H1 (cell line): ENCODE measurements at regions not wholly inside any gene's neighbourhood (a gene's known extent, or its start where the extent isn't known, plus 50 kb on each side); places are given as distances from the start of the nearest gene placed in this dataset.

ENCODE experiments used
- CTCF ChIA-PET: fragments of 300-600 bp; sonication (Branson Sonifier 250); formaldehyde crosslinking; loops from one replicate; lab custom pipeline; 2021; ENCODE audit not compliant: partially characterized antibody; lab: Charles Lee
- POLR2A ChIA-PET: fragments of 300-600 bp; sonication (Branson Sonifier 250); formaldehyde crosslinking; loops from one replicate; lab custom pipeline; 2021; ENCODE audit warnings: inconsistent platforms; ENCODE audit not compliant: partially characterized antibody; lab: Charles Lee
- DNase-seq, 2 experiments: peaks; one replicate each; pipeline versions ENCODE4 v3.0.0 to v3.0.0-alpha.2; 2010 to 2022; ENCODE audit warnings: low spot score in 2 of 2, low read depth in 1 of 2, mixed read lengths in 1 of 2
- FAIRE-seq: peaks from 2 replicates; lab custom pipeline; 2011; peaks lifted over from hg19 to GRCh38; lab: Jason Lieb, UNC
- H2AFZ ChIP-seq: 2 replicates; pipeline ENCODE4 v1.8.1; 2012; ENCODE audit warnings: low read length, inconsistent platforms
- H2AK5ac ChIP-seq: 2 replicates; pipeline ENCODE4 v1.6.1; 2013; ENCODE audit warnings: low read depth, low read length
- H2BK120ac ChIP-seq: replicated peaks from 2 replicates; pipeline ENCODE3; 2013; ENCODE audit warnings: low read depth, low read length, inconsistent platforms
- H2BK12ac ChIP-seq: 2 replicates; pipeline ENCODE4 v1.6.1; 2013; ENCODE audit warnings: low read depth, low read length
- H2BK15ac ChIP-seq: 2 replicates; pipeline ENCODE4 v1.6.1; 2013; ENCODE audit warnings: low read length
- H2BK20ac ChIP-seq: 2 replicates; pipeline ENCODE4 v1.6.1; 2013; ENCODE audit warnings: low read length
- H2BK5ac ChIP-seq: 2 replicates; pipeline ENCODE4 v1.6.1; 2013; ENCODE audit warnings: low read depth, low read length
- H3K14ac ChIP-seq: 2 replicates; pipeline ENCODE4 v1.6.1; 2013; ENCODE audit warnings: inconsistent platforms; ENCODE audit not compliant: insufficient read length
- H3K18ac ChIP-seq: 2 replicates; pipeline ENCODE4 v1.6.1; 2013; ENCODE audit warnings: low read length; ENCODE audit errors: extremely low read depth
- H3K23ac ChIP-seq: 2 replicates; pipeline ENCODE4 v1.6.1; 2013; ENCODE audit warnings: inconsistent platforms; ENCODE audit not compliant: insufficient read length
- H3K23me2 ChIP-seq: 2 replicates; pipeline ENCODE4 v1.6.1; 2013; ENCODE audit warnings: low read depth, low read length
- H3K27ac ChIP-seq: 2 replicates; pipeline ENCODE4 v1.6.1; 2011; ENCODE audit warnings: low read depth, low read length, inconsistent platforms
- H3K27me3 ChIP-seq, 4 experiments: replicated peaks in 1 of 4; 1 replicate in 1 of 4; 2 replicates in 3 of 4; pipeline versions ENCODE4 v1.6.1 to v1.8.1; 2011 to 2013; ENCODE audit warnings: low read length in 3 of 4, mild to moderate bottlenecking in 3 of 4, inconsistent platforms in 2 of 4, mixed read lengths in 2 of 4, moderate library complexity in 1 of 4; ENCODE audit not compliant: control insufficient read depth in 3 of 4, insufficient read depth in 3 of 4; ENCODE audit errors: extremely low read depth in 1 of 4
- H3K36me3 ChIP-seq, 4 experiments: 2 replicates each; pipeline versions ENCODE4 v1.6.1 to v1.8.1; 2011 to 2013; ENCODE audit warnings: mild to moderate bottlenecking in 4 of 4, low read length in 3 of 4, moderate library complexity in 2 of 4, control low read depth in 1 of 4, inconsistent platforms in 1 of 4; ENCODE audit not compliant: insufficient read depth in 4 of 4, control insufficient read depth in 2 of 4
- H3K4ac ChIP-seq: replicated peaks from 2 replicates; pipeline ENCODE3; 2013; ENCODE audit warnings: low read length, low read depth, mixed read lengths, inconsistent platforms; ENCODE audit not compliant: insufficient read length
- H3K4me1 ChIP-seq, 4 experiments: replicated peaks in 1 of 4; 1 replicate in 1 of 4; 2 replicates in 3 of 4; pipeline versions ENCODE4 v1.6.1 to v1.8.1; 2011 to 2013; ENCODE audit warnings: low read length in 3 of 4, inconsistent platforms in 2 of 4, mixed read lengths in 1 of 4; ENCODE audit not compliant: insufficient read depth in 4 of 4, control insufficient read depth in 3 of 4
- H3K4me2 ChIP-seq, 2 experiments: 2 replicates each; pipeline versions ENCODE4 v1.6.1 to v1.8.1; 2011 to 2013; ENCODE audit warnings: low read depth in 2 of 2, low read length in 2 of 2, control low read depth in 1 of 2, inconsistent platforms in 1 of 2, mild to moderate bottlenecking in 1 of 2; ENCODE audit not compliant: insufficient read depth in 1 of 2
- H3K4me3 ChIP-seq, 4 experiments: fragments of 200-600, 300-600 bp in 1 of 4; sonication (generic), shearing (Covaris generic), sonication (Bioruptor Twin) in 1 of 4; 2 replicates each; pipeline versions ENCODE4 v1.5.1 to v1.8.1; 2011 to 2016; ENCODE audit warnings: low read length in 4 of 4, low read depth in 3 of 4, control low read depth in 2 of 4, inconsistent platforms in 2 of 4, mild to moderate bottlenecking in 2 of 4, mixed read lengths in 1 of 4, moderate library complexity in 1 of 4; ENCODE audit not compliant: insufficient read depth in 2 of 4; ENCODE audit errors: extremely low read depth in 1 of 4
- H3K56ac ChIP-seq: replicated peaks from 2 replicates; pipeline ENCODE3; 2013; ENCODE audit warnings: low read depth, mild to moderate bottlenecking, mixed read lengths, low read length, inconsistent platforms; ENCODE audit not compliant: insufficient read length
- H3K79me1 ChIP-seq: 2 replicates; pipeline ENCODE4 v1.6.1; 2013; ENCODE audit warnings: low read depth, low read length, control low read depth
- H3K79me2 ChIP-seq, 2 experiments: 2 replicates each; pipeline versions ENCODE4 v1.6.1 to v1.8.1; 2012 to 2013; ENCODE audit warnings: low read length in 2 of 2, mild to moderate bottlenecking in 2 of 2, inconsistent platforms in 1 of 2; ENCODE audit not compliant: insufficient read depth in 2 of 2, control insufficient read depth in 1 of 2
- H3K9ac ChIP-seq, 4 experiments: replicated peaks in 1 of 4; 1 replicate in 1 of 4; 2 replicates in 3 of 4; pipeline versions ENCODE4 v1.6.1 to v1.8.1; 2011 to 2013; ENCODE audit warnings: low read depth in 3 of 4, low read length in 3 of 4, control low read depth in 2 of 4, mild to moderate bottlenecking in 2 of 4, moderate library complexity in 2 of 4, inconsistent platforms in 1 of 4; ENCODE audit errors: extremely low read depth in 1 of 4
- H3K9me3 ChIP-seq, 2 experiments: 2 replicates each; pipeline versions ENCODE4 v1.6.1 to v1.8.1; 2012 to 2013; ENCODE audit warnings: mild to moderate bottlenecking in 2 of 2, moderate library complexity in 2 of 2, control low read depth in 1 of 2, inconsistent platforms in 1 of 2, low read depth in 1 of 2, low read length in 1 of 2, mixed read lengths in 1 of 2; ENCODE audit not compliant: insufficient read depth in 2 of 2
- H4K20me1 ChIP-seq, 2 experiments: replicated peaks in 1 of 2; 2 replicates each; pipeline versions ENCODE3 to v1.8.1; 2011 to 2013; ENCODE audit warnings: inconsistent platforms in 2 of 2, low read length in 2 of 2, mild to moderate bottlenecking in 1 of 2; ENCODE audit not compliant: insufficient read depth in 2 of 2, control insufficient read depth in 1 of 2
- H4K5ac ChIP-seq: 2 replicates; pipeline ENCODE4 v1.6.1; 2013; ENCODE audit warnings: low read length, low read depth, mixed read lengths, inconsistent platforms; ENCODE audit not compliant: insufficient read length
- H4K8ac ChIP-seq: 2 replicates; pipeline ENCODE4 v1.8.0; 2013; ENCODE audit warnings: mild to moderate bottlenecking, moderate library complexity, low read length, inconsistent platforms; ENCODE audit not compliant: insufficient read depth; ENCODE audit errors: extremely low read depth
- H4K91ac ChIP-seq: replicated peaks from 2 replicates; pipeline ENCODE3; 2013; ENCODE audit warnings: low read length, mixed read lengths, inconsistent platforms; ENCODE audit not compliant: insufficient read length
- BCL11A ChIP-seq, 2 experiments: IDR thresholded peaks; one replicate each; pipeline ENCODE4 v1.6.1; 2011; ENCODE audit warnings: low read depth in 2 of 2, low read length in 2 of 2, mild to moderate bottlenecking in 2 of 2
- CREB1 ChIP-seq: IDR thresholded peaks from 2 replicates; pipeline ENCODE4 v1.6.1; 2012; ENCODE audit warnings: inconsistent platforms
- EZH2 ChIP-seq: fragments of 200-600 bp; sonication (generic); IDR thresholded peaks from 2 replicates; pipeline ENCODE4 v1.7.1; 2012; ENCODE audit warnings: low read depth, mild to moderate bottlenecking, moderate library complexity, low read length, inconsistent platforms; ENCODE audit not compliant: severe bottlenecking
- GABPA ChIP-seq: IDR thresholded peaks from 2 replicates; pipeline ENCODE4 v1.6.1; 2011; ENCODE audit warnings: mild to moderate bottlenecking, low read length, moderate library complexity, borderline replicate concordance; ENCODE audit not compliant: insufficient read depth
- GTF2F1 ChIP-seq: IDR thresholded peaks from 2 replicates; pipeline ENCODE4 v1.6.1; 2012; ENCODE audit warnings: low read depth, low read length, improper control_type of control experiment, borderline replicate concordance
- JUND ChIP-seq: IDR thresholded peaks from 2 replicates; pipeline ENCODE4 v1.6.1; 2011; ENCODE audit warnings: mild to moderate bottlenecking, improper control_type of control experiment, low read length
- KDM4A ChIP-seq: IDR thresholded peaks from one replicate; pipeline ENCODE4 v1.7.1; 2012; ENCODE audit warnings: low read depth, mild to moderate bottlenecking, moderate library complexity, low read length, inconsistent platforms; ENCODE audit not compliant: severe bottlenecking
- POLR2A ChIP-seq, 2 experiments: IDR thresholded peaks; 1 replicate in 1 of 2; 2 replicates in 1 of 2; pipeline ENCODE4 v1.6.1; 2011; ENCODE audit warnings: low read depth in 2 of 2, low read length in 2 of 2, mild to moderate bottlenecking in 2 of 2; ENCODE audit errors: control extremely low read depth in 1 of 2
- SAP30 ChIP-seq: fragments of 300-600 bp; sonication (generic); IDR thresholded peaks from 2 replicates; pipeline ENCODE4 v1.7.1; 2012; ENCODE audit warnings: low read length, moderate library complexity, mild to moderate bottlenecking, inconsistent platforms; ENCODE audit not compliant: insufficient read depth, insufficient replicate concordance
- TEAD4 ChIP-seq: IDR thresholded peaks from 2 replicates; pipeline ENCODE4 v1.6.1; 2012; ENCODE audit warnings: low read depth, low read length, inconsistent platforms, mixed read lengths
- WGBS, 2 experiments: shearing (Covaris generic) in 1 of 2; methylation state at CpG; one replicate each; pipeline versions ENCODE4 v1.1.6 to v1.1.7; 2013 to 2015; ENCODE audit warnings: low lambda C conversion rate in 2 of 2, mixed read lengths in 2 of 2, inconsistent platforms in 1 of 2, low coverage in 1 of 2, missing lambda C conversion rate in 1 of 2; ENCODE audit not compliant: insufficient replicate concordance in 2 of 2, insufficient coverage in 1 of 2, insufficient read length in 1 of 2; ENCODE audit errors: extremely low coverage in 1 of 2, missing lambda C conversion rate in 1 of 2; 5-methylcytosine and 5-hydroxymethylcytosine counted together
- TF ChIP-seq, protein P1 (sequence below): IDR thresholded peaks from 2 replicates; pipeline ENCODE4 v1.6.1; 2011; ENCODE audit warnings: low read length, improper control_type of control experiment
- TF ChIP-seq, protein P2 (sequence below): IDR thresholded peaks from 2 replicates; pipeline ENCODE4 v1.6.1; 2012; ENCODE audit warnings: inconsistent platforms
- TF ChIP-seq, protein P3 (sequence below): IDR thresholded peaks from 2 replicates; pipeline ENCODE4 v1.6.1; 2011; ENCODE audit warnings: low read depth, mild to moderate bottlenecking, low read length; ENCODE audit not compliant: insufficient read depth

DNA sequence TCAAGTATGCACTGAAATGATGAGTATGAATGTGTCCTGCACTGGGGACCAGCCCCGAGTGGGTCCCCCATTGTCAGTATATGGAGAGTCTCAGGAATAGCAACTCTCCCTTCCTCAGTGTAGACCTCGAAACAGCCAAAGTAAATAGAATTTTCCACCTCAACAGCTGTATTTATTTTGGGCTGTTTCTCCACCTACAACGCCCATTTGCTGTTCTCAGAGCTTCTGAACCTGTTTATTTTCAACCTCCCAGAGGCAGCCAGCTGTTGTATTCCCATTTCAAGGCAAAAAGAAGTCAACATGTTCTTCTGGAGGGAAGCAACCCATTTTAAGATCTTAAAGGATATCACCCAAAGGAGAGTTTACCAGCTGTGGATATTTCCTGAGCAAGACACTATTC is 59.6 kb upstream of the BICC1 start:
- no peak overlapping the region for H3K56ac ChIP-seq
- no peak overlapping the region for H3K18ac ChIP-seq
- H2BK12ac ChIP-seq = no peak overlapping the region
- no peak overlapping the region for H3K23ac ChIP-seq
- H3K9me3 ChIP-seq = peaks cover 3 to 6% of the 10 kb centered on the region in 2 experiments; a peak in 3 of 4 replicates
- no peak overlapping the region for H2BK5ac ChIP-seq
- H3K9ac ChIP-seq = no peak overlapping the region
- H4K20me1 ChIP-seq = no peaks in the 10 kb centered on the region
- no peak overlapping the region for H3K14ac ChIP-seq
- H2BK15ac ChIP-seq = no peak overlapping the region
- ChIA-PET CTCF (interaction anchor here (0.8 to 2.4 kb wide), 3 partner anchors 11 to 39 kb away, joined by 3 to 12 read pairs (median 3); no protein-coding TSS in a partner anchor), POLR2A (no interaction called here)
- DNase-seq (no peak), FAIRE-seq (no peak)
- no peak overlapping the region for H4K8ac ChIP-seq
- H2AFZ ChIP-seq = no peak overlapping the region
- no peak overlapping the region for H3K27ac ChIP-seq
- H3K36me3 ChIP-seq = no peaks in the 10 kb centered on the region; a peak in 1 of 8 replicates
- no peak overlapping the region for H3K4ac ChIP-seq
- no peak overlapping the region for H3K4me2 ChIP-seq
- H3K79me2 ChIP-seq = no peaks in the 10 kb centered on the region
- WGBS, 2 experiments = 92% methylated on average over 3 of the region's 3 CpGs; no CpG with 5 or more reads in 1 of the 2 experiments
- no peak overlapping the region for H4K91ac ChIP-seq
- H3K23me2 ChIP-seq = no peaks in the 10 kb centered on the region
- no peak overlapping the region for H3K4me3 ChIP-seq
- no peaks in the 10 kb centered on the region for H3K79me1 ChIP-seq
- no peak overlapping the region for H2BK120ac ChIP-seq
- no peak overlapping the region for H4K5ac ChIP-seq
- H2AK5ac ChIP-seq = no peak overlapping the region
- H2BK20ac ChIP-seq = no peak overlapping the region
- no peaks in the 10 kb centered on the region for H3K27me3 ChIP-seq
- H3K4me1 ChIP-seq = no peaks in the 10 kb centered on the region
- TF ChIP-seq SAP30 = no peak
- TF ChIP-seq, protein P1, sequence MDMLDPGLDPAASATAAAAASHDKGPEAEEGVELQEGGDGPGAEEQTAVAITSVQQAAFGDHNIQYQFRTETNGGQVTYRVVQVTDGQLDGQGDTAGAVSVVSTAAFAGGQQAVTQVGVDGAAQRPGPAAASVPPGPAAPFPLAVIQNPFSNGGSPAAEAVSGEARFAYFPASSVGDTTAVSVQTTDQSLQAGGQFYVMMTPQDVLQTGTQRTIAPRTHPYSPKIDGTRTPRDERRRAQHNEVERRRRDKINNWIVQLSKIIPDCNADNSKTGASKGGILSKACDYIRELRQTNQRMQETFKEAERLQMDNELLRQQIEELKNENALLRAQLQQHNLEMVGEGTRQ = no peak
- no peak for TF ChIP-seq GABPA
- no peak for TF ChIP-seq GTF2F1
- no peak for TF ChIP-seq POLR2A (IDR thresholded peaks at IDR 0.05; ENCODE audit: control extremely low read depth in 1 of 2, low read depth in 2 of 2, low read length in 2 of 2)
- no peak for TF ChIP-seq EZH2
- TF ChIP-seq CREB1 = no peak
- no peak for TF ChIP-seq BCL11A (IDR thresholded peaks at IDR 0.05; ENCODE audit: low read depth in 2 of 2, low read length in 2 of 2)
- TF ChIP-seq, protein P2, sequence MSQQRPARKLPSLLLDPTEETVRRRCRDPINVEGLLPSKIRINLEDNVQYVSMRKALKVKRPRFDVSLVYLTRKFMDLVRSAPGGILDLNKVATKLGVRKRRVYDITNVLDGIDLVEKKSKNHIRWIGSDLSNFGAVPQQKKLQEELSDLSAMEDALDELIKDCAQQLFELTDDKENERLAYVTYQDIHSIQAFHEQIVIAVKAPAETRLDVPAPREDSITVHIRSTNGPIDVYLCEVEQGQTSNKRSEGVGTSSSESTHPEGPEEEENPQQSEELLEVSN = no peak
- TF ChIP-seq, protein P3, sequence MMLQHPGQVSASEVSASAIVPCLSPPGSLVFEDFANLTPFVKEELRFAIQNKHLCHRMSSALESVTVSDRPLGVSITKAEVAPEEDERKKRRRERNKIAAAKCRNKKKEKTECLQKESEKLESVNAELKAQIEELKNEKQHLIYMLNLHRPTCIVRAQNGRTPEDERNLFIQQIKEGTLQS = no peak
- no peak for TF ChIP-seq JUND
- TF ChIP-seq KDM4A = no peak
- TF ChIP-seq TEAD4 = no peak
